Left ventricle myocardium superior (tissue), 1 donor: ENCODE measurements at regions not wholly inside any gene's neighbourhood (a gene's known extent, or its start where the extent isn't known, plus 50 kb on each side); places are given as distances from the start of the nearest gene placed in this dataset.
A peak's percentile ranks its signal among the peaks of the same experiment; 100 is the strongest.
"Not testable (repeated sequence)": the region's sequence is repeated elsewhere in the genome, so short reads cannot be mapped to it uniquely, and the experiment has no call there.

Experiments
- ATAC-seq: fragments of 200-7000 bp; cut with Tn5 transposase; one replicate; pipeline ENCODE4 v1.9.1; 2020; ENCODE audit warnings: mild to moderate bottlenecking, moderate library complexity
- DNase-seq: peaks from one replicate; pipeline ENCODE4 v3.0.0-alpha.2; 2020
- intact Hi-C: fragments of 100-400 bp; cut with micrococcal nuclease; formaldehyde crosslinking; loops from one replicate; pipeline ENCODE4 v1.11.0; 2022
- donor health status: DM: no; HTN: yes; CAD: no; lungs with severe emphysema.

DNA sequence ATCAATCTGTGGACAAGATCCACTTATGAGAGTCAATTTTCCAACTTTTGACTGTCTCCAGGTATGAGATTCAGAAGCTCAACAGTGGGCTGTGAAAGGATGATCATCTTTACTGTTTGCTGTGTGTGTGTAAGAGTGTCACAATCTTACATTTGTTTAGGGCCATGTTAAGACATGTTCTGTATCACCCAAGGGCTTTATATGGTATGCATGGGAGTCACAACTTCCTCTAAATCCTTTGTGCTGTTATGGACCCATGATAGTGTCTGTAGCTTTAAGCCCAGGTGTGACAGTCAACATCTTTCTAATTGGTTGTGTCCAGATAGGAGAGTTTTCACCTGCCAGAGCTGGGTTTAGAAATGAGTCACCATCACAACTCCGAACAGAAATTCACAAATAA lies 70.2 kb downstream of the ZNF726 start:
- intact Hi-C loops, ATAC-seq, DNase-seq: not testable (repeated sequence)

DNA sequence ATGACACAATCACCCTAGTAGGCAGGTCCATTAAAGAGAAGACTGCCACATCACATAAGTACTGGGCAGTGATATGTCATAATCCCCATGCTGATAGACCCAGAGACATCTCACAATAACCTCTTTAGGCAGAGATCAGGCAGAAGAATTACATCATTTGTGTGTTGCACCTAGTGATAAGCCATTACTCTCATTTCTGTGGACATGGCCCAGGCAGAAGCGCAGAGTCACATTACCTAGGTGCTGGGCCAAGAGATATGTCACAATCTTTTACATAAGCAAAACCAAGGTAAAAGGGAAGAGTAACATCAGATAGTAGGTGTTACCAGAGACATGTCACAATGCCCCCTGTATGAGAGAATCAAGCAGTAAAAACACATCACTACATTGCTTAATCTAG lies 71.9 kb downstream of the ZNF726 start:
- no peak for ATAC-seq

DNA sequence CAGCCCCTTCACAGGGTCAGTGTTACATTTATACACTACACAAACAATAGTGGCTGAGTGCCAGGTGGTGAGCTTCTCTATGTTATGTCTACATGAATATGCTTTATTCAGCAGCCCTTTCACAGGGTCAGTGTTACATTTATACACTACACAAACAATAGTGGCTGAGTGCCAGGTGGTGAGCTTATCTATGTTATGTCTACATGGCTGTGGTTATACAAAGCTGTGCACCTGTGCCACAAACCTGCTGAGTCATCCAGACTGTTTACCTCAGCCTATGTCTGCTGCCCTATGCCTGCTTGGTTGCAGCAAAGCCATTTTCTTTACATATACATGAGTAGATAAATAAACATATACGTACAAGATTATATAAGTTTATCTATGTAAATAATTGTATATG lies 76.5 kb downstream of the ZNF726 start:
- DNase-seq (no peak), ATAC-seq (no peak)
- intact Hi-C loops: no loop called here

More for the DNA sequence above, 71.9 kb downstream of the ZNF726 start:
- DNase-seq: no peak
- intact Hi-C loops: no loop called here

DNA sequence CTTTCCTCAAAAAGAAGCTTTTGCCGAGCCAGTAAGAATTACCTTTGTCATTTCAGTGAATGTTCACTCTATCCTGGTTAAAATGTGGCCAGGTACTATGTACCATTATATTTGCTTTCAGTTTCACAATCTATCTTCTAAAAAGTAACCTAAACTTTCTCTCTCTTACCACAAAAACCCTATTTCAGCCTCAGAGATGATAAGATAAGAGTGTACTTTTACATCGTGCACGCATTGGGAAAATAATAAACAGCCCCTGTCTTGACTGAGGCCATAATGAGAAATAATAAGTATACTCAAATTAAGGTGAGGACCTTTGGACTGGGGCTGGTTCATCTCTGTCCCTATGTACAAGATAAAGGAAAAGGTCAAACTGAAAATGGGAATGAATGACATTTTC lies 77.7 kb downstream of the ZNF726 start:
- ATAC-seq: no peak
- no peak for DNase-seq
- intact Hi-C loops: no loop called here

DNA sequence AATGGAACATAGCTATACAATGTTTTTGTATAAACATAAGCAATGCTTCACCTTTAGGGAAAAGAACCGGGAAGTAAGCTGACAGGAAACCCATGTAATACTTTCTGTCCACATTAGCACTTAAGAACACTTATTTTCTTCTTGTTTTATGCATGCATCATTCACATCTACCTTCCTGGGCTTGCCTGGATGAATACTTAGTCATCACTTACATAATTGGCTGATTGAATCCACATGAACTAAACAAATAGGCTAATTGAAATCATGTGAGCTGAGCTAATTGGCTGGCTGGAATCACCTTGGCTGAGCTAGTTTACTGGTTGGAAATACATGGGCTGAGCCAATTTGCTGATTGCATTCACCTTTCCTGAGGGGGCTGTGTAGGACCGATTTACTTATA lies 78.8 kb downstream of the ZNF726 start:
- intact Hi-C loops: no loop called here
- no peak for DNase-seq
- ATAC-seq: no peak

DNA sequence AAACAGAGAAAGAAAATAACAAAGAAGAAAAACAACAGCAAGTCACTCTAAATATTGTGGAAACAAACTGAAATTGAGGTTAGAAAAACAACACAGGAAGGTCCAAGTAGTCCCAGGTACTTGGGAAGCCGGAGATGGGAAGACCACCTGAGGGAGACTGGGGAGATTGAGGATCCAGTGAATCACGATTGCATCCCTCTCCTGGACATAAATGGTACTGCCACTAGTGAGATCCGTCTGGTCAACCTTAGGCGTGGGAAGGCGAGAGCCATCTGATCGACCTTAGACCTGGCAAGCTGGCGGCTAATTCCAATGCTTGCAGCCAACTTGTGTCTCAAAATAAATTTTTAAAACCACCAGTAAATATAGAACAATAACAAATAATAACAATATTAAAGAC lies 81.9 kb downstream of the ZNF726 start:
- ATAC-seq (no peak), DNase-seq (no peak)
- intact Hi-C loops: no loop called here

DNA sequence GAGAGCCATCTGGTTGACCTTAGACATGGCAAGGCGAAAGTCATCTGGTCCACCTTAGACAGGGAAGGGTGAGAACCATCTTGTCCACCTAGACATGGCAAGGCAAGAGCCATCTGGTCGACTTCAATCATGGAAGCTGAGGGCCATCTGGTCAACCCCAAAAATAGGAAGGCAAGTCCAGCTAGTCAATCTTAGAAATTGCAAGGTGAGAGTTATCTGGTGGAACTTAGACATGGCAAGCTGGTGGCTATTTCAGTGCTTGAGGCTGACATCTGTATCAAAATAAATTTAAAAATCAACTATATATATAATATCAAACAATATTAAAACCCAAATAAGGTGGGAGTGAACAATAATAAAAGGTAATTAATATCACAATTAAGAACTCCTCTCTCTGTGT lies 83.9 kb downstream of the ZNF726 start:
- ATAC-seq (no peak), DNase-seq (no peak)
- intact Hi-C loops: no loop called here

DNA sequence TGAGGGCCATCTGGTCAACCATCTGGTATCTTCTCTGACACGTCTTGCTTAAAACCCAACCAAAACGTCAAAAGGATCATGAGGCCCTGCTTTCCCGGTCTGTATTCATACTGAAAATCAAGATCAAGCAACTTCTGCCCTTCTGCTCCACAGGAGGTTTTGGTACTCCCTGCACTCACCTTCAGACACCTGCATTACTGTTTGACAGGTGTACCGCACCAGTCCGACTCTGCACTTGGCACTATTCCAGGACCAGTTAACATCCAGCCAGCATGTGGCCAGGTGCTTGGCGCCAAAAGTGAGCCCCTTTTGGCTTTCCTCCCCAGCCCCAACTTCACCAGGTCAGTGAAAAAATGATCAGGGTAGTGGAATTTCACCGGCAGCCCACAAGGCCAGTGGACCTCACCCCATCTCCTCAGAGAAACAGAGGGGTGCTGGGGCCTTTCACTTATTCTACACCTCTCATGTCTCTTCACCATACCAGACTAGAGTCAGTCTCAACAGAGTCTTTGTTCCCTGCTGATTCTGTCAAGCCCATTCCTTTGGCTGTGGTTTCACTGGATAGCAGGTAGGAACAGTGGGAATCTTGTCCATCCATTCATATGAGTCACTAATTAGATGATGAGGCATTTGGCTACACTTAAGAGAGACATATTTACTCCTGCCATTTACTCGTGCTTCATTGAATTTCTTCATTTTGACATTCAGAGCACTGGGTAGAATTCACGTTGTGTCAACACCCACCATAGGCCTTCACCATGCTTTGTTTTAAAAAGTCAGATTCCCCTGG lies 85.3 kb downstream of the ZNF726 start:
- intact Hi-C loops: no loop called here
- ATAC-seq: no peak
- DNase-seq: no peak

DNA sequence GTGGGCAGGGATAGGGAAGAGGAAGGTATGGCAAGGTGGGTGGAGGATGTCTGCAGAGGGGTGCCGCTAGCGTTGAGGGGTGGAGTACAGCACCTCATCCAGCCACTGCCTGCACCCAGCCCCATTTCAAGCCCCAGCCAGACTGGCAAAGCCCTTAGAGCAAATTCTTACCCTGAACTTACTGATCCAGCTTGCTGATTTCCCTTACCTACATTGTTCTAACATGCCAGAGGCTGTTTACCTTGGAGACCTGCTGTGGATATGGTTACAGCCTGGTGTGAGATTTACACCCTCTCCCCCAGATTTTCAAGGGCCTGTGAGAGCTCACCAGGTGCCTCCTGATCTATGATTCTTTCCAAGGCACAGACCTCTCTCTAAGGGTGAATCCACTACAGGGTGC lies 86.0 kb downstream of the ZNF726 start:
- intact Hi-C loops: no loop called here
- ATAC-seq (no peak), DNase-seq (no peak)

DNA sequence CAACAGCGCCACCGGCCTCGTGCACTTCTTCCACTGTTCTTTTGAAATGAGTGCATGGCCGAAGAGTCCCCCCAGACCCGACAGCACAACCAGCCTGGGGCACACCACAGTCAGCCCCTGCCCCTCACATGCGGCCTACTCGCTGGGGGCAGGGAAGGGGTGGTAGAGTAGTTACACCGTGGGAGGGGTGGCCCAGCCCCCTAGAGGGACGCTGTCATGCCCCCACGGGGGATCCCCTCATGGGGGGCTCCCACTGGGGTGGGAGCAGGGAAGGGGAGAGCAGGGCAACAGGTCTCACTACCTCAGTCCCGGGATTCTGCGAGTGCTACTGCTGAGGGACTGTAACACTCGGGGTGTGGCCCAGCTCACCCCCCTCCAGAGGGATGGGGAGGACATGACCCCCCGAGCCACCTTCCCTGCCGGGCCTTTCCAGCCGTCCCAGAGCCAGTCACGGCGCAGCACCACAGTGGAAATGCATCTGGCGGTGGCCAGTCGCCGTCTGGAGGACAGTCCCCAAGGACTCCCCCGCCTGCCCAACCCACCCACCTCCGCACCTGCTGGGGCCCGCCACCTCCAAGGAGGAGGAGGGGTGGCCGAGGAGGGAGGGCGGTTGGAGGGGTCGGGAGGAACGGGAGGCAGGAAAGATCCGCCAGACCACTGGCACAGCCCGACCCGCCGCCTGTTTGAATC lies 84.6 kb upstream of the ZNF254 start:
- DNase-seq (no peak), ATAC-seq (no peak)
- intact Hi-C loops: no loop called here

DNA sequence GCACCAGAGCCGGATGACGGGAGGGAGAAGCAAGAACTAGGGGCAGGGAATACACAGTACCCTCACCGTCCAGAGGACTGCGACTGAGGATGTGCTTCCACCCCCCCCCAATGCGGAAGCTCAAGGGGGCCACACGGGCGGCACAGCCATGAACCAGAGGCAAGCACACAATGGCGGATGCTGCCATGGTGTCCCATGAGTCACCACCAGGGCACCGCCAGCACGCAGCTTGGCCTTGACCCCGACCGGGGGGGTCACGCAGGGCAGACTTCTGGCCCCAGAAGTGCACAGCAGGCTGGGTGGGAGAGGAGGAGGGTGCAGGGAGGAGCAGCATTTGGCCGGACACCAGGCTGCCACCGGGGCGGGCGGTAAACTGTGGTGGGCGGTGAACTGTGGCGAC lies 83.5 kb upstream of the ZNF254 start:
- DNase-seq (no peak), ATAC-seq (no peak)
- intact Hi-C loops: no loop called here

DNA sequence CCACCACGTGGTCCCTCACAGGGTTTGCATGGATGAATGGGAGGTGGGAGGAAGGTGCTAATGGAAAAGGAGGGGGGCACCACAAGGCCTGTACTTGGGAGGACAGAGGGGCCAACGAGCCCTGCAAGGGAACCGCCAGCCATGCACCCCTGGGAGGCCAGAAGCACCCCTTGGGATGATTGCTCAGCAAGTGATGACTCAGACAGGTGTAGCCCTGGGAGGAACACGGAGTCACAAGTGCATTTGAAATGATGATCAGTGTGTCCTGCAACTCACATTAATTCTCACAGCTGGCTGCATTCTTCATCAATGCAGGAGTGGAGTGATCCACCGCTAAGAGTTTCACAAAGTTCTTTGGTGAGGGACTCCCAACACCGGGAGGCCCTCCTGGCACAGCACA lies 82.8 kb upstream of the ZNF254 start:
- intact Hi-C loops: no loop called here
- ATAC-seq (no peak), DNase-seq (no peak)

DNA sequence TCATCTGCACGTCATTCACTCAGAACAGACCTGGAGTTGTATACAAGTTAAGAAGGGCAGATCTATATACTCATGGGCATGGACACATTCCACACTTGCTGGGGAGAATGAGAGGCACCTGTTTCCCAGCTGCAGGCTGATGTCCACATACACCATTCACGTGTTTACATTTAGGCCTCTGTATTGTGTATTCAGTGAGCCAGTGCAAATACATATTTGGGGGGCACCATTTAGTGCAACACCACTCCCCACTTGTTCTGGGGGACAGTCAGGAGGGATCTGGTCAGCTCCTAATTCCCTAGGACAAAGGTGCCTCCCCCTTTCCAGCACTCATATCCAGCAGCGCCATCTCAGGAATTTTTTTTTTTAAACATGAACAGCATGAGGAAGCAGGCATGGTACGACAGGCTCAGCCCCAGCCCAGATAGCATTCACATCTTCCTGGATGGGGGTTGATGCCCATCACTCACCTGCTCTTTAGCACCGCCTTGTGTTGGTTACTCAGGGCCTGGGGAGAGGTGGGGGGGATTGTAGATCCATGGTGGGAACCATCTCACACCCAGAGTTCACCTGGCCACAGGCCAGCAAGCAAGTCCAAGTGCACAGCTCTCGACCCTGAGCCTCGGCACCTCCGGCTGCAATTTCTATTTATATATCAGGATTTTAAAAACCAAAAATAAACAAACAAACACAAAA lies 56.9 kb upstream of the ZNF254 start:
- ATAC-seq (no peak), DNase-seq (peak; percentile 28)
- intact Hi-C loops: no loop called here

DNA sequence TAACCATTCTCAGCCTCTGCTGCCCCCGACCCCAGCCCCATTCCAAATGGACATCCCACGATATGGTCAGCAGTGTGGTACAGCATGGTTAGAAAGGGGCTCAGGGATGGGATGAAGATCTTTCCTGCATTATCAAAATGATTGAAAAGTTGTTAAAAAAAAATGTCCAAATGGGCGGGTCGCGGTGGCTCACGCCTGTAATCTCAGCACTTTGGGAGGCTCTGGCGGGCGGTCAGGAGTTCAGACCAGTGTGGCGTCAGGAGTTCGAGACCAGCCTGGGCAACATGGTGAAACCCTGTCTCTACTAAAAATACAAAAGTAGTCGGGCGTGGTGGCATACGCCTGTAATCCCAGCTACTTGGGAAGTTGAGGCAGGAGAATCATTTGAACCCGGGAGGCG lies 54.3 kb upstream of the ZNF254 start:
- intact Hi-C loops: no loop called here
- ATAC-seq: no peak
- peak; percentile 33 for DNase-seq

DNA sequence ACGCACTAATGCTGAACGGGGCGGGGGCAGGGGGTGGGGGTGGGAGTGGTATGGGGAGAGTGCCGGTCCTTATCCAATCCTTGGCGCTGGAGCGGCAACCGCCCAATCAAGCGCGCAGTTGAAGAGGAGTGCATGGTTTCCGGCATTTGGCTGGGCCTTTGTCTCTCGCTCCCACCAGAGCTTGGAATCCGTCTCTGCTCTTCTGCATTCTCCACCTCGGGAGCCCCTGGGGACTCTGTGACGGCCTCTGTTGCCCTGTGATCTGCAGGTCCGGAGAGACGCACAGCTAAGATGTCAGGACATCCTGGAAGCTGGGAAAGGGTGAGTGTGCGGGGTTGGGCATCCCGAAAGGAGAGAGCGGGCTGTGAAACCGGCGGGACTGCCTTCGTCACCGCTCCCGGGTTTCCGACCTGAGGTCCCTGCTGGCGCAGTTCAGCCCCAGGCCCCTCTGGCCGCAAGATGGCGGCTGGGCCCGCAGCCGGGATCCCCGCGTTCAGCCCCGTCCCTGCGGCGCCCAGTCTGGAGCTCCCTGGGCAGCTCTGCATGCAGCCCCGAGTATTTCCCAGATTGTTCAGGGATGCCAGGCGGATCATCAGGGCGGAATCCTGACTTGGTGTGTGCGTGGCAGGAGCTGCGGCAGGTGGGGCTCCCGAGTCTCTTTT lies 53.6 kb upstream of the ZNF254 start:
- peak; percentile 91 for DNase-seq
- intact Hi-C loops: no loop called here
- peak; percentile 99 for ATAC-seq

DNA sequence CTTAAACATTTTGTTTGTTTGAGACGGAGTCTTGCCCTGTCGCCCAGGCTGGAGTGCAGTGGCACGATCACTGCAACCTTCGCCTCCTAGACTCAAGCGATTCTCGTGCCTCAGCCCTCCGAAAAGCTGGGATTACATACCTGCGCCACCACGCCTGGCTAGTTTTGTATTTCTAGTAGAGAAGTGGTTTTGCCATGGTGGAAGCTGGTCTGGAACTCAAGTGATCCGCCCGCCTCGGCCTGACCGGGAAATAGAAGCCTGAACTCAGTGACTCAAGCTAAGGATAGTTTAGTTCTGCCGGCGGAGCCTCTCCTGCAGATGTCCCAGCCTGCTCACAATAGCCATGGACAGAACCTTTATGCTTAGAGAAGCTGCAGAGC lies 53.0 kb upstream of the ZNF254 start:
- intact Hi-C loops: no loop called here
- DNase-seq (peak; percentile 52), ATAC-seq (peak; percentile 73)

DNA sequence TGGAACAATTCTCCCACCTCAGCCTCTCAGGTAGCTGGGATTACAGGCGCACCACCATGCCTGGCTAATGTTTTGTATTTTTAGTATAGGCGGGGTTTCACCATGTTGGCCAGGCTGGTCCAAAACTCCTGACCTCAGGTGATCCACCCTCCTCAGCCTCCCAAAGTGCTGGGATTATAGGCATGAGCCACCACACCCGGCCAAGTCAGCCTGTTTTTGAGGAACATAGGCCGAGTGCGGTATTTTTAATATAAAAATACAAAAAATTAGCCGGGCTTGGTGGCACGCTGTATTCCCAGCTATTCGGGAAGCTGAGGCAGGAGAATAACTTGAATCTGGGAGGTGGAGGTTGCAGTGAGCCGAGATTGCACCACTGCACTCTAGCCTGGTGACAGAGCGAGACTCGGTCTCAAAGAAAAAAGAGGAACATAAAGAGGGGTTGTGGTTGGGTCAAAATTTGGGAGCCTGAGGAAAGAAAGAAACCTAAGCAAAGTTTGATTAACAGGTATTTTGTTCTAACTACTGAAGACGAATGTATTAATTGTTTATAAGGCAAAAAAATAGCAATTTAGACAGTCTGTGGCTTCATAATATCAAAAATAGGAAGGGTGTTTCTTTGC lies 51.6 kb upstream of the ZNF254 start:
- intact Hi-C loops, DNase-seq, ATAC-seq: not testable (repeated sequence)
